ENCODE measurements at regions not wholly inside any gene's neighbourhood (a gene's known extent, or its start where the extent isn't known, plus 50 kb on each side); places are given as distances from the start of the nearest gene placed in this dataset.

GRCh38 chr9:135290086-135290485, 189.5 kb upstream of the PPP1R26 start:
- FAIRE-seq (no peak), DNase-seq (ENCODE audit: low spot score) (no peak)

GRCh38 chr9:135290566-135290965, 189.0 kb upstream of the PPP1R26 start:
- FAIRE-seq (no peak), DNase-seq (ENCODE audit: low spot score) (no peak)

GRCh38 chr9:135291165-135291564, 188.4 kb upstream of the PPP1R26 start:
- FAIRE-seq (no peak), DNase-seq (ENCODE audit: low spot score) (no peak)

- FAIRE-seq (no peak), DNase-seq (ENCODE audit: low spot score) (no peak)
These were observed 184.7 kb upstream of the PPP1R26 start for GRCh38 chr9:135294836-135295235.

GRCh38 chr9:135295551-135296300, 183.9 kb upstream of the PPP1R26 start:
- no peak for FAIRE-seq
- DNase-seq (ENCODE audit: low spot score), result no peak

GRCh38 chr9:135296735-135297455, 182.7 kb upstream of the PPP1R26 start:
- no peak for DNase-seq (ENCODE audit: low spot score)
- FAIRE-seq, result no peak

GRCh38 chr9:135297456-135298075, 182.0 kb upstream of the PPP1R26 start:
- DNase-seq (ENCODE audit: low spot score), result no peak

GRCh38 chr9:135299239-135299590, 180.4 kb upstream of the PPP1R26 start:
- no peak for FAIRE-seq
- no peak for DNase-seq (ENCODE audit: low spot score)

More at GRCh38 chr9:135297456-135298075, 182.0 kb upstream of the PPP1R26 start:
- FAIRE-seq, result no peak

GRCh38 chr9:135299651-135300345, 179.8 kb upstream of the PPP1R26 start:
- DNase-seq (ENCODE audit: low spot score) (no peak), FAIRE-seq (no peak)

GRCh38 chr9:135300346-135301141, 179.0 kb upstream of the PPP1R26 start:
- FAIRE-seq, result no peak
- DNase-seq (ENCODE audit: low spot score), result no peak

- FAIRE-seq (no peak), DNase-seq (ENCODE audit: low spot score) (no peak)
These were observed 178.0 kb upstream of the PPP1R26 start for GRCh38 chr9:135301271-135302263.

GRCh38 chr9:135302329-135303279, 177.0 kb upstream of the PPP1R26 start:
- FAIRE-seq (no peak), DNase-seq (ENCODE audit: low spot score) (no peak)

GRCh38 chr9:135303280-135303647, 176.3 kb upstream of the PPP1R26 start:
- no peak for FAIRE-seq
- DNase-seq (ENCODE audit: low spot score), result no peak

- FAIRE-seq (no peak), DNase-seq (ENCODE audit: low spot score) (no peak)
These were observed 175.6 kb upstream of the PPP1R26 start for GRCh38 chr9:135303865-135304499.

GRCh38 chr9:135304886-135305285, 174.7 kb upstream of the PPP1R26 start:
- FAIRE-seq (no peak), DNase-seq (ENCODE audit: low spot score) (no peak)

- DNase-seq (ENCODE audit: low spot score), result no peak
- no peak for FAIRE-seq
These were observed 173.9 kb upstream of the PPP1R26 start for GRCh38 chr9:135305546-135306180.

GRCh38 chr9:135306699-135307098, 172.9 kb upstream of the PPP1R26 start:
- FAIRE-seq (no peak), DNase-seq (ENCODE audit: low spot score) (no peak)

GRCh38 chr9:135307300-135307699, 172.3 kb upstream of the PPP1R26 start:
- DNase-seq (ENCODE audit: low spot score) (no peak), FAIRE-seq (no peak)
